HPDE6-E6E7 (cell line): ENCODE measurements at regions not wholly inside any gene's neighbourhood (a gene's known extent, or its start where the extent isn't known, plus 50 kb on each side); places are given as distances from the start of the nearest gene placed in this dataset.

ENCODE experiments used
- DNase-seq: peaks from one replicate; pipeline ENCODE4 v3.0.0; 2011; ENCODE audit warnings: missing footprints; ENCODE audit errors: extremely low spot score

DNA sequence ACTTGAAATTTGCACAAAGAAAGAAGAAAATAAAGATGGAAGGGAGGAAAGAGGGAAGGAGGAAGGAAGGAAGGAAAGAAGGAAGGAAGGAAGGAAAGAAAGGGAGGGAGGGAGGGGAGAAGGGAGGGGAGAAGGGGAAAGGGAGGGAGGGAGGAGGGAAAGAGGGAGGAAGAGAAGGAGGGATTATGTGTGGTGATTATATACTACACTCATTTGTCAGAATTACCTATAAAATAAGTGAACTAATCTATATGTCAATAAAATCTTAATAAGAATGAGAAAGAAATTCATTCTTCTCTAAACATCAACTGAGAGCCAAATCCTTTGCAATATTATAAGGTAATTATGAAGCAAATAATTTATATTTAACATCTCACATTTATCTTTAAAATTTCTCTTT is 77.9 kb upstream of the TFAP2D start:
- no peak for DNase-seq

DNA sequence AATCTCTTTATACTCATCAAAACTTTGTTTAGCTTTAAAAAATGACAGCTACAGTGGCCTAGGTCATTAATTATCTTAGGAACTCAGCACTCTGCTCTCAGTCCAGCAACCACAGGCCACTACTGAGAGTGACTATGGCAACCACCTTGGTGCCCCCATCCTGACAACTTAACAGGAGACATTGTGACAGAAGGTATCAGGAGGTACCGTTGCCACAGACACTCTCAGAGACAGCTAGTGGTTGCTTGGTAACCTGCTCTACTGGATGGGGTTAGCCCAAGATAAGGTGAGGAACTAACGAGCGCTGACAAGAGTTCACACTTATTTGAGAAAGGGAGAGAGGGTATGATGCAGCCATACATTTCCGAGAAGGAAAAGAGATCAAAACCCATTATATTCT is 76.1 kb upstream of the TFAP2D start:
- no peak for DNase-seq

DNA sequence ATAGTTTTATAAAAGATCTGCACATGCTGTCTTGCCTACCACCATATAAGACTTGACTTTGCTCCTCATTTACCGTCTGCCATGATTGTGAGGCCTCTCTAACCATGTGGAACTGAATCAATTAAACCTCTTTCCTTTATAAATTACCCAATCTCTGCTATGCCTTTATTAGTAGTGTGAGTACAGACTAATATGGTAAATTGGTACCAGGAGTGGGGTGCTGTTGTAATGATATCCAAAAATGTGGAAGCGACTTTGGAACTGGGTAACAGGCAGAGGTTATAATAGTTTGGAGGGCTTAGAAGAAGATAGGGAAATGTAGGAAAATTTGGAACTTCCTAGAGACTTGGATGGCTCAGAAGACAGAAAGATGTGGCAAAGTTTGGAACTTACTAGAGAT is 64.2 kb upstream of the TFAP2D start:
- DNase-seq: no peak

DNA sequence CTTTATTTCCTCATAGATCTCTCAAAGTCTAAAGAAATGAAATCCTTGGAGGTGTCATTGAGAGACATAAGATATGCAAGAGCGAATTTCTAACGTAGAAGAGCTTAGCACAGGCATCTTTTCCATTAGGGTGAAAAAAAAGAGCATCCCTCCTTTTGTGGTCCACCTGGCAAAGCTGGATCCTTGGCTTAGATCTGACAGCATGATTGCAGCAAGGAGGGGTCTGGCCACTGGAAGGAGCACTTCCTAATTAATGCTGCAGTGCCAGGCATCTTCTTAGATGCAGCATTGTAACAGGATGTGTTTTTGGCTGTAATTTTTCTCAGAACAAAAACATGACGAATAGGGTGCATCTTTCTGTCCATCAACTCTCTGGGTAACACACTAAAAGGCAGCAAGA is 60.1 kb upstream of the TFAP2D start:
- DNase-seq: no peak

DNA sequence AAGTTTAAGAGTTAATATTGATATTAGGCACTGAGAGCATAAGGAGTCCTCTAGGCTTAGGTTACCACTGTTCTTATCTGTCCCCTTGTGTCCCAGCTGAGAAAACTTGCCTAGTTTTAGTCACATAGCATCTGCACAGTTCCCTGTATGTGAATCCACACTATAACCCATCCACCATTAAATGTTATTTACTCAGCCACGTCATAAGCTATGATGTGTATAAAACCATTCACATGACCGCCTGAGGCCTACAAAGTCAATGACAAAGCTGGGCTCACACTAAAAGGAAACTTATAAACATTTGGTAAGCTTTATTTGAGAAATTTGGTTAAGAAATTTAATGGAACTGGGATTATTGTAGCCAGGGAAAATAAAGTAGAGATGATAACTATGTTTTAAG is 59.2 kb upstream of the TFAP2D start:
- DNase-seq: no peak

DNA sequence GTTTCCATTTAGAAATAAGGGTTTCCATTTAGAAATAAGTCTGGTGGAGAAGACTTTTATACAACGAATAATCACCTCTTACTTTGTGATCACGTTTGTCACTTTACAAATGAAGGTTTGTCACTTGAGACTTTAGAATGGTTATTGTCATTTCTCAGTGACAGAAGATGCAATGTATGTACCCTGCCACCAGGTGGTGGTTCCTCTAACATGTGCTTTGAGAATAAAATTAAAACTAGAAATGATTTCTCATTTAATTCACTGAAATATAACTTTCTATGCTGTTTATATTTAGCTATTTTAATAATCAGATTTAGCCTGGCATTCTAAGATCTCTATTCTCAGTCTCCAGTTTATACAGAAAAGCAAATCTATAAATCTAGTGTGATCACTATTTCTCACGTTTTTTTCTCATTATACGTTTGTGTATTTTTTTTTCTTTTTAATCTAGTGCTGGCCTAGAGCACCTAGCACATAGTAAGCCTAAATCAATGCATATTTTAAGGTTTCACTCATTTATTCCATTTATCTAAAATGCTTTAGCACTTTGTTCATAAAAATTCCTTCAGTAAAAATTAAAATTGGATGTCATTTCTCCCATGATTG is 57.4 kb upstream of the TFAP2D start:
- peak; percentile 10 for DNase-seq

DNA sequence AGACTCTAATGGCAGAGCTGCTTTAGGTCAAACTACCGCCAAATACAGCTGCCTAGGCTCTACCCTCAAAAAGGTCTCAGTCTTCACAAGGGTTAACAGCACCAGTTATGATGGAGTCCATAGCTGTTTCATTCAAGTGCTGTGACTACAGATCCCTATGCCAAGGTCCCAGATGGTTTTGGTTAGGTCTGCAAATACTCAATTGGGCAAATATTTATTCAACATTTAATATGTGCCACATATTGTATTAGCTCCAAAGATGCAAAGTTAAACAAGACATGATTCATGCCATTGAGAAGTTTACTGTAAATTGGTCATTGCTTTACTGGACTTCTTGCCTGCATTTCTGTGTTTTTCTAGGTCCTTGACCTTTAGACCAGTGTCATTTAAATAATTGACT is 55.8 kb upstream of the TFAP2D start:
- DNase-seq: no peak

DNA sequence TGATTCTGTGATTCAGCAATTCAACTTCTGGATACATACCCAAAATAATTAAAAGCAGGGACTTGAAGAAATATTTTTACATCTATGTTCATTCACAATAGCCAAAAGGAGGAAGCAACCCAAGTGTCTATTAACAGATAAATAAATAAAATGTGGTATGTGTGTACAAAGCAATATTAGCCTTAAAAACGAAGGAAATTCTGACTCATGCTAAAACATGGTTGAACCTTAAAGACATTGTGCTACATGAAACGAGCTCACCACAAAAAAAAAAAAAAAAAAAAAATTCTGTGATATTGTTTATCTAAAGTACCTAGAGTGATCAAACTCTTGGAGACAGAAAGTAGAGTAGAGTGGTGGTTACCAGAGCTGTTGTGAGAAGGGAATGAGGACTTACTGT is 54.8 kb upstream of the TFAP2D start:
- DNase-seq: no peak

DNA sequence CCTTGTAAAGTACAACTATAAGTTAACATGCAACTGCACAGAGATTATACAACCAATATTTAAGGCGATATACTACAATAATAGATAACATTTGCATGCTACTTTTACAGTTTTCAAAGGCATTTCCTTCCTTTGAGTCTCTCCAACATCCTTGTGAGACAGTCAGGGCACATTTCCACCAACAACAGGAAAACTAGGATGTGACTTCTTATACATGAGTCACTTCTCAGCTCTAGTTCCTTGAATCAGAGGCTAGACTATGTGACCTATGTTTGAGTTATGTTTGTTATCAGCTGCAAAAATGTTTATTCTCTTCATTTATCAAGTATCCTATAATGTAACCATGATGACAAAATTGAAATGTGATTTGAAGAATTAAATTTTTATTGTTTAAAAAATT is 51.7 kb upstream of the TFAP2D start:
- no peak for DNase-seq
